ENCODE measurements at regions not wholly inside any gene's neighbourhood (a gene's known extent, or its start where the extent isn't known, plus 50 kb on each side); places are given as distances from the start of the nearest gene placed in this dataset.

GRCh38 chr2:133673305-133673905 lies 105.1 kb upstream of the NCKAP5 start:
- Histone ChIP-seq H3K9me3 (peaks cover 0 to 6% of the 10 kb centered on the region in 2 donors), H3K4me3 (no peak overlapping the region), H3K27ac (no peak overlapping the region), H3K36me3 (no peaks in the 10 kb centered on the region), H3K27me3 (no peaks in the 10 kb centered on the region), H3K4me1 (peaks cover 0 to 14% of the 10 kb centered on the region in 2 donors)
- intact Hi-C loops (cut with DNase I; ENCODE audit: low total_unique reads), result loop anchor here (5.0 kb wide), 1 partner anchor 751 kb away; no protein-coding TSS in a partner anchor
- no peak for TF ChIP-seq POLR2A (IDR thresholded peaks at IDR 0.05)
- no peak for TF ChIP-seq POLR2AphosphoS5 (IDR thresholded peaks at IDR 0.05)
- no peak for TF ChIP-seq CTCF (IDR thresholded peaks at IDR 0.05)
- DNase-seq (ENCODE audit: low spot score in 2 of 2), result no peak

GRCh38 chr2:133674066-133674432 lies 105.8 kb upstream of the NCKAP5 start:
- TF ChIP-seq POLR2A (IDR thresholded peaks at IDR 0.05), result no peak
- no peak for TF ChIP-seq POLR2AphosphoS5 (IDR thresholded peaks at IDR 0.05)
- no peak for TF ChIP-seq CTCF (IDR thresholded peaks at IDR 0.05)
- no peak for DNase-seq (ENCODE audit: low spot score in 2 of 2)
- Histone ChIP-seq H3K36me3 (no peaks in the 10 kb centered on the region), H3K27ac (peak overlapping the region in 1 of 2 donors; percentile 72), H3K9me3 (peaks cover 0 to under 1% of the 10 kb centered on the region in 2 donors), H3K27me3 (no peaks in the 10 kb centered on the region), H3K4me1 (peaks cover 0 to 14% of the 10 kb centered on the region in 2 donors), H3K4me3 (no peak overlapping the region)
- intact Hi-C loops (cut with DNase I; ENCODE audit: low total_unique reads), result loop anchor here (5.0 kb wide), 1 partner anchor 752 kb away; no protein-coding TSS in a partner anchor

GRCh38 chr2:133674433-133675331 lies 106.4 kb upstream of the NCKAP5 start:
- Histone ChIP-seq H3K4me3 (peak overlapping the region; percentile 3 to 43 (median 37)), H3K4me1 (peaks cover 0 to 14% of the 10 kb centered on the region in 2 donors), H3K27ac (peak overlapping the region; percentile 26 to 72), H3K27me3 (no peaks in the 10 kb centered on the region), H3K36me3 (no peaks in the 10 kb centered on the region), H3K9me3 (no peaks in the 10 kb centered on the region)
- peak; percentile 54 to 75 for DNase-seq (ENCODE audit: low spot score in 2 of 2)
- intact Hi-C loops (cut with DNase I; ENCODE audit: low total_unique reads), result loop anchor here (5.0 kb wide), 1 partner anchor 752 kb away; no protein-coding TSS in a partner anchor
- TF ChIP-seq CTCF (IDR thresholded peaks at IDR 0.05) (no peak), POLR2A (IDR thresholded peaks at IDR 0.05) (no peak), POLR2AphosphoS5 (IDR thresholded peaks at IDR 0.05) (no peak)

GRCh38 chr2:133676392-133677130 lies 108.3 kb upstream of the NCKAP5 start:
- no peak for DNase-seq (ENCODE audit: low spot score in 2 of 2)
- intact Hi-C loops (cut with DNase I; ENCODE audit: low total_unique reads), result no loop called here
- Histone ChIP-seq H3K4me1 (peaks cover 0 to 14% of the 10 kb centered on the region in 2 donors), H3K27ac (no peak overlapping the region), H3K27me3 (no peaks in the 10 kb centered on the region), H3K36me3 (no peaks in the 10 kb centered on the region), H3K9me3 (no peaks in the 10 kb centered on the region), H3K4me3 (no peak overlapping the region)
- TF ChIP-seq POLR2A (IDR thresholded peaks at IDR 0.05) (no peak), CTCF (IDR thresholded peaks at IDR 0.05) (no peak), POLR2AphosphoS5 (IDR thresholded peaks at IDR 0.05) (no peak)
